GM03348 (cell line): ENCODE measurements at regions not wholly inside any gene's neighbourhood (a gene's known extent, or its start where the extent isn't known, plus 50 kb on each side); places are given as distances from the start of the nearest gene placed in this dataset.
"Not testable (repeated sequence)": the region's sequence is repeated elsewhere in the genome, so short reads cannot be mapped to it uniquely, and the experiment has no call there.

ENCODE experiments used
- DNase-seq: peaks from one replicate; pipeline ENCODE4 v3.0.0; 2012; ENCODE audit warnings: low spot score

- DNase-seq = no peak
These were observed 157.0 kb upstream of the RASA1 start for GRCh38 chr5:87110721-87111120.

GRCh38 chr5:87113861-87114260, 153.8 kb upstream of the RASA1 start:
- peak; percentile 58 for DNase-seq

DNA sequence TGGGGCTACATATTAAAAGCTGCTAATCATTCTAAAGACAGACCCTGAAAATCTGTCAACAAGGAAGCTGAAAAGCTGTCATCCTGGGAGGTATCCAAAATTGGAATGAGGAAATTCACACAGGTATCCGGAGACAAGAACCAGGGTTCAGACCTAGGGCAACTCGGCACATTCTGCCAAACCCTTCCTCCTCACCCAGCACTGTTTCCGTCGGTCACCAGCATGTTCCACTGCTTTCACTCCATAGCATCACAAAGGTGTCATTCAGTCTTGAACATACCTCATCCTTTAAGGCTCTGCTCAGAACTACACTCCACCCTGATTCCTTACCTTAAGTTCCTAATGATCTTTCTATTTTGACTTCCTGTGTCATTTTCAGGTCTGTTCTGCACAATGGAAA, 153.1 kb upstream of the RASA1 start:
- DNase-seq = no peak

DNA sequence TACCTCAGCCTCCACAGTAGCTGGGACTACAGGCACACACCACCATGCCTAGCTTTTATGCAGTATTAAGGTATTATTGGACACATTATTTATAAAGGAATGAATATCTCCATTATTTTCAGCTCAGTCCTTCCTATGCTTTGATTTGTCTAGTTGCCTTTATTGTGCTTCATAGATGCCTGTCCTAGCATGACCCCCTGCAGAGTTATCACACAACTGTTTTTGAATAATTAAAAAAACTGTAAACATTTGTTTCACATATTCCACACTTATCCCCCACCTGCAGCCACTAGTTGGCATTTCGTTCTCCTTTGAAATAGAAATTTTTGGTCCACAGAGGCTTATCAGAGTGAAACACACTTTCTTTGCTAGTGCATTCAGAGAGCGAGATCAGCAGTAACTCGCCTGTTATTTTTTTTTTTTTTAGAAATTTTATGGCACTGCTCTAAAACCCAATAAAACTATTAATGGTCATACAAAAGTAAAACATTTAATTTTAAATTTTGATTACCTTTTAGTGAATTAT, 151.8 kb upstream of the RASA1 start:
- DNase-seq = no peak

GRCh38 chr5:87116825-87117512, 150.7 kb upstream of the RASA1 start:
- DNase-seq = no peak

GRCh38 chr5:87119588-87119987, 148.1 kb upstream of the RASA1 start:
- no peak for DNase-seq

GRCh38 chr5:87120518-87121303, 147.0 kb upstream of the RASA1 start:
- peak; percentile 74 for DNase-seq

DNA sequence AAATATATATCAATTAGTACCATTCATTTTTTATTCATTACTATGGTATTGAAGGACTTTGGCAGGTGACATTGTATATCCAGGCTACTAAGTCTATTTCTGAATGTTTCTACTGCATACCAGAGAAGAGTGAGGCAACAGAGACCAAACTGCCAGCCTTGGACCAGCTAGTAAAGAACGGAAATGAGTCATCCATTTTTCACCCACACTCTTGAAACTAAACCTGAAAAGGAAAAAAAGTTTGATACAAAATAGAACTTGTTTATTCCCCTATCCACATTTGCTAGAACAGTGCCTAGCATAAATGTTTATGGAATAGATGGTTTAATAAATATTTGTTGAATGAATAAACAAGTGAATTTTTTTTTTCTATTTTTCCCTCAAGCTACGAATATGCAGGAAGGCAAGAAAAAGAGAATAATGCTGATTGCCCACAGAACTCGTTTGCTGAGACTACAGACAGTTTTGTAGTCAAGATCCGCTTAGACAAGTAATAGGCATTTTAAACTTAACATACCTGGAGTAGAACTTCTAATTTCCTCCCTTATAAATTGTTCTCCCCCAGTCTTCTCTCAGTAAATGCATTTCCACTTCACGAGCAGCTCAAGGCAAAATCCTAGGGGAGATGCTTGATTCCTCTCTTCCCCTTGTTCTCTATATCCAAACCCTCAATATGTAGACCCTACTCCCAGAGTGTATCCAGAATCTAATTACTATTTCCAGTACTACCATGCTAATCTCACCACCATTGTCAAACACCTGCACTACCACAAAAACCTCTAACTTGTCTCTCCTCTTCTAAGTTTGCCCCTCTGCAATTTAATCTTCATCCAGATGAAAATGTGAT, 146.2 kb upstream of the RASA1 start:
- peak; percentile 54 for DNase-seq

DNA sequence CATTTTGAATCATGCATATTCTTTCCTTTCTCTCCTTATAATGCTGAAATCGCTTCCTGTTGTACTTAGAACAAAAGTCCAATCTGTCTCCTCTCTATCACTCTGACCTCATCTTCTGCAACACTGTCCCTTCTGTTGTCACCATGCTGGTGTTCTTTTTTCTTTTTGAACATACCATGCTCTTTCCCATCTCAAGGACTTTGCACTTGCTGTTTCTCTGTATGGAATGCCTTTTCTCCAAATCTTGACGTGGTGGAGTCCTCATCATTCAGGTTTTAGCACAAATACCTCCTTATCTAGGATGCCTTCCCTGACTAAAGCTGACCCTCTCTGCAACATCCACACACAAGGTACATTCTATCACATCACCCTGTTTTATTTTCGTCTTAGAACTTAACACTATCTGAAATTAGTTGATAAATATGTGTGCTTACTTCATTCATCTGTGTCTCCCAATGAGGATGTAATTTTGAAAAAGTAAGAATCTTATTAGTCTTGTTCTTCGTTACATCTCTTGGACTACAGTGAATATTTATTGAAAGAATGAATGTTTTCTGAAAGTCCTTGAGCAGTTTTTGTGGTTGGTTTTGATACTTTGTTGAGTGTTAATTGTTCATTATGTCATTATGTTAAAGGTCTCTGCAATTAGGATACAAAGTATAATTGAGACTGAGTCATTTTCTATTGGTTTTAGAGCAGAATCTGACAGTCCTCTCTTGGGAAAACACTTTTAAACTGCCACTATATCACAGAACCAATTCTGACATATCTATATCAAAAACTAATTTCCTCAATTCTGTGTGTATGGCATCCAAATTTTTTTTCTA, 145.3 kb upstream of the RASA1 start:
- DNase-seq = no peak

GRCh38 chr5:87125766-87126165, 141.9 kb upstream of the RASA1 start:
- no peak for DNase-seq

GRCh38 chr5:87126869-87127268, 140.8 kb upstream of the RASA1 start:
- DNase-seq = no peak

DNA sequence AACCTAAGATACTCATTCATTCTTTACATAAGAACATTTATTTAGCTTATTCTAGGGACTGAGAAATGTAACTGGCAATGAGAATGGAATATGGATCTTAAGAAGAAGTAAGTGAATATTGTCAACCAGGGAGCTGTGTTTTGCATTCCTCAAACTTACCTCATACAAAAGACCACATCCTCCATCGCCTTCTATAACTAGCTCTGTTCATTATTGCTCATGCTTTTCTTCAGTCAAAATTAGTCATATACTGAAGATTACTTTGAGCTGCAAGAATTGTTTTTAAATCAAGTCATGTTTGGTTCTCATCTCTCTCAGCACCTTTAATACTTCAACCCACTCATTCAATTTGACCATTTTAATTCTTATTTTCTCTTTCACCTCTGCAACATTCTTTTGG, 140.3 kb upstream of the RASA1 start:
- peak; percentile 42 for DNase-seq

DNA sequence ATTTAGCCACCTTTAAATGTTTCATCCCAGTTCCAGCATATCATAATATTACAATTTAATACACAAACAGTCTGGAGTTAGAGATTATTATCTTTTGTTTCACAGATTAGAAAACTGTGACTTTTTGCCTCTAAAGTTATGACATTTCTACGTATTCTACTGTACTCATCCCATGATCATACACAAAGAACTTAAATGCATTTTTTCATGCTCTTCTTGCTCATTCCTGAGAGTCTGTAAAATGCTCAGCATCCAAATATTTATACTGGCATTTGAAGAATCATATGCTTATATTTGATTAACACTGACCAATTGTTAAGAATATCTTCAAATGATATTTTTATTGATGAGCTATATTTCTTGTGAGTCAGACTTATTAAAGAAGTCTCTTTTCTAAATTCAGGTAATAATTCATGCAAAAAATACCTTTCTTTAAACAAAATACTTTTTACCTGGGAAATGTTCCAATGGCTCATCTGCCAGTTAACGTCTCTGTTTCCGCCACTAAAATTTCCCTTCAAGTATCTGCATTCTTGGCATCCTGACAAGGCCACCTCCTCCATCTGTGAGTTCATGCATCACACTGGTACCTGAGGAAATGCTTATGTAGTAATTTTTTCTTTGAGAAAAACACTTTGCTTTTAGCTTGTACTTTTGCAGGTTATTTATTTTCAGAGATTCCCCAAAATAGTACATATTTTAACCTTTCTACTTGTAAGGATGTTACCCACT, 139.6 kb upstream of the RASA1 start:
- DNase-seq = peak; percentile 10

GRCh38 chr5:87129046-87129445, 138.6 kb upstream of the RASA1 start:
- DNase-seq = peak; percentile 6

DNA sequence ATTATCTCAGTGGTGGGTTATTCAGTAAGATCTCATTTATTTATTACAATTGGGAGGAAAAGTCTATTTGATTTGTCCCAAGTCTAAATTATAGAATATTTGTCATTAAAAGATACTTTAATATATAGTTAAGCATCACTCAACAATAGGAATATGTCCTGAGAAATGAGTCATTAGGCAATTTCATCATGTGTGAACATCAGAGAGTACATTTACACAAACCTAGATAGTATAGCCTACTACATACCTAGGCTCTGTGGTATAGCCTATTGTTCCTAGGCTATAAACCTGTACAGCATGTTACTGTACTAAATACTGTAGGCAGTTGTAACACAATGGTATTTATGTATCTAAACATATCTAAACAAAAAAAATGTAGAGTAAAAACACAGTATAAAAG, 135.0 kb upstream of the RASA1 start:
- DNase-seq = no peak

- DNase-seq = not testable (repeated sequence)
These were observed 133.2 kb upstream of the RASA1 start for GRCh38 chr5:87134513-87134912.

DNA sequence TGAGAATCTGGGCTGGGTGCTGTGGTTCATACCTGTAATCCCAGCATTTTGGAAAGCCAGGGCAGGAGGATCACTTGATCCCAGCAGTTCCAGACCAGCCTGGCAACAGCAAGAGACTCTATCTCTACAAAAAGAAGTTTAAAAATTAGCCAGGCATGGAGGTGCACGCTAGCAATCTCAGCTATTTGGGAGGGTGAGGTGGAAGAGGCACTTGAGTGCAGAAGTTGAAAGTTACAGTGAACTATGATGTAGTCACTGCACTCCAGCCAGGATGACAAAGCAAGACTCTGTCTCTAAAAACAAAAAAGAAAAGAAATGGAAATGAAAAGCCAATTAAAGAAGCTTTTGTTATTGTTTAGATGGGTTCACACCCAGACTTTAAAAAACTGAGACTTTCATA, 131.6 kb upstream of the RASA1 start:
- DNase-seq = no peak

GRCh38 chr5:87136733-87137132, 130.9 kb upstream of the RASA1 start:
- DNase-seq = no peak

- no peak for DNase-seq
These were observed 130.4 kb upstream of the RASA1 start for GRCh38 chr5:87137283-87137682.

- DNase-seq = no peak
These were observed 129.4 kb upstream of the RASA1 start for GRCh38 chr5:87138091-87138805.
